Ishikawa (cell line): ENCODE measurements at regions not wholly inside any gene's neighbourhood (a gene's known extent, or its start where the extent isn't known, plus 50 kb on each side); places are given as distances from the start of the nearest gene placed in this dataset.

Experiments used
- CEBPB ChIP-seq: IDR thresholded peaks from 2 replicates; pipeline ENCODE4 v1.6.1; 2012
- CREB1 ChIP-seq: IDR thresholded peaks from 2 replicates; pipeline ENCODE4 v1.6.1; 2012; ENCODE audit warnings: low read depth
- EGR1 ChIP-seq: IDR thresholded peaks from 2 replicates; pipeline ENCODE4 v1.6.1; 2012
- EP300 ChIP-seq: IDR thresholded peaks from 2 replicates; pipeline ENCODE4 v1.6.1; 2012; ENCODE audit warnings: borderline replicate concordance
- FOXM1 ChIP-seq: IDR thresholded peaks from 2 replicates; pipeline ENCODE4 v1.6.1; 2012; ENCODE audit warnings: low read depth, borderline replicate concordance
- MAX ChIP-seq: IDR thresholded peaks from 2 replicates; pipeline ENCODE4 v1.6.1; 2012
- NFIC ChIP-seq: IDR thresholded peaks from 2 replicates; pipeline ENCODE4 v1.6.1; 2012
- RAD21 ChIP-seq: IDR thresholded peaks from 2 replicates; pipeline ENCODE4 v1.6.1; 2012; ENCODE audit warnings: low read depth
- REST ChIP-seq: IDR thresholded peaks from 2 replicates; pipeline ENCODE4 v1.6.1; 2012; ENCODE audit warnings: low read depth, mild to moderate bottlenecking
- TAF1 ChIP-seq: IDR thresholded peaks from 2 replicates; pipeline ENCODE4 v1.6.1; 2012; ENCODE audit warnings: low read depth, mild to moderate bottlenecking
- TCF12 ChIP-seq: IDR thresholded peaks from 2 replicates; pipeline ENCODE4 v1.6.1; 2012; ENCODE audit warnings: low read depth
- TEAD4 ChIP-seq: IDR thresholded peaks from 2 replicates; pipeline ENCODE4 v1.6.1; 2012
- USF1 ChIP-seq: IDR thresholded peaks from 2 replicates; pipeline ENCODE4 v1.6.1; 2012
- YY1 ChIP-seq: IDR thresholded peaks from 2 replicates; pipeline ENCODE4 v1.6.1; 2012; ENCODE audit warnings: low read depth
- ZBTB7A ChIP-seq: IDR thresholded peaks from 2 replicates; pipeline ENCODE4 v1.6.1; 2012; ENCODE audit warnings: low read depth

GRCh38 chr6:142679907-142680700, 264.9 kb downstream of the HIVEP2 start:
- no peak for TF ChIP-seq FOXM1
- no peak for TF ChIP-seq TAF1
- no peak for TF ChIP-seq USF1
- TF ChIP-seq EP300, result no peak
- TF ChIP-seq EGR1, result no peak
- TF ChIP-seq CREB1, result no peak
- no peak for TF ChIP-seq MAX
- TF ChIP-seq NFIC, result no peak
- TF ChIP-seq YY1, result no peak
- TF ChIP-seq ZBTB7A, result no peak

- TF ChIP-seq YY1 (no peak), TCF12 (no peak), MAX (no peak), CREB1 (no peak), REST (no peak), TAF1 (no peak), EGR1 (no peak), EP300 (no peak), NFIC (no peak), RAD21 (no peak)
Measured at GRCh38 chr6:142681099-142681498, 263.9 kb downstream of the HIVEP2 start.

GRCh38 chr6:142682985-142683384, 262.0 kb downstream of the HIVEP2 start:
- TF ChIP-seq NFIC (no peak), CREB1 (no peak), RAD21 (no peak), YY1 (no peak), TCF12 (no peak), ZBTB7A (no peak), FOXM1 (no peak), TEAD4 (no peak), TAF1 (no peak), EP300 (no peak), MAX (no peak), REST (no peak), CEBPB (no peak), EGR1 (no peak), USF1 (no peak)

GRCh38 chr6:142683714-142684141, 261.2 kb downstream of the HIVEP2 start:
- TF ChIP-seq ZBTB7A (no peak), MAX (no peak), RAD21 (no peak), CEBPB (no peak), TAF1 (no peak), EP300 (no peak), EGR1 (no peak), FOXM1 (no peak), TEAD4 (no peak)

GRCh38 chr6:142684371-142684770, 260.6 kb downstream of the HIVEP2 start:
- TF ChIP-seq EGR1 (no peak), ZBTB7A (no peak), MAX (no peak), TEAD4 (no peak), EP300 (no peak), TCF12 (no peak), FOXM1 (no peak)
